GM23338 (cell line): ENCODE measurements at regions not wholly inside any gene's neighbourhood (a gene's known extent, or its start where the extent isn't known, plus 50 kb on each side); places are given as distances from the start of the nearest gene placed in this dataset.

Experiments used
- ATAC-seq: fragments of 200-7000 bp; cut with Tn5 transposase; 3 replicates; pipeline ENCODE4 v1.9.1; 2020
- DNase-seq: peaks from one replicate; pipeline ENCODE4 v3.0.0-alpha.2; 2015; ENCODE audit warnings: low spot score
- H2AFZ ChIP-seq: fragments of 200-600 bp; sonication (generic); 2 replicates; pipeline ENCODE4 v1.8.0; 2016; ENCODE audit warnings: antibody characterized with exemption, mild to moderate bottlenecking, moderate library complexity
- H3F3A ChIP-seq: fragments of 200-600 bp; sonication (generic); replicated peaks from 2 replicates; pipeline ENCODE4 v1.8.0; 2017; ENCODE audit warnings: antibody characterized with exemption, mixed run types, low read depth
- H3K27ac ChIP-seq: fragments of 200-600 bp; sonication (generic); 2 replicates; pipeline ENCODE4 v1.6.1; 2016; ENCODE audit warnings: low read depth
- H3K27me3 ChIP-seq: fragments of 200-600 bp; sonication (generic); 2 replicates; pipeline ENCODE4 v1.8.0; 2016; ENCODE audit warnings: mild to moderate bottlenecking, mixed run types, moderate library complexity; ENCODE audit not compliant: insufficient read depth
- H3K36me3 ChIP-seq: fragments of 200-600 bp; sonication (generic); 2 replicates; pipeline ENCODE4 v1.8.0; 2016; ENCODE audit warnings: mild to moderate bottlenecking; ENCODE audit not compliant: insufficient read depth
- H3K4me1 ChIP-seq: fragments of 200-600 bp; sonication (generic); 2 replicates; pipeline ENCODE4 v1.8.0; 2016; ENCODE audit warnings: mild to moderate bottlenecking, moderate library complexity; ENCODE audit not compliant: insufficient read depth
- H3K4me2 ChIP-seq: fragments of 200-600 bp; sonication (generic); 2 replicates; pipeline ENCODE4 v1.7.1; 2017; ENCODE audit warnings: mixed run types
- H3K4me3 ChIP-seq: fragments of 200-600 bp; sonication (generic); 2 replicates; pipeline ENCODE4 v1.6.1; 2016; ENCODE audit warnings: mixed run types
- H3K79me2 ChIP-seq: fragments of 200-600 bp; sonication (generic); replicated peaks from 2 replicates; pipeline ENCODE4 v1.8.0; 2017; ENCODE audit warnings: mild to moderate bottlenecking; ENCODE audit not compliant: insufficient read depth
- H3K9me2 ChIP-seq: fragments of 200-600 bp; sonication (generic); 2 replicates; pipeline ENCODE4 v1.8.0; 2017; ENCODE audit not compliant: insufficient read depth
- H4K20me1 ChIP-seq: fragments of 200-600 bp; sonication (generic); replicated peaks from 2 replicates; pipeline ENCODE4 v1.8.0; 2017; ENCODE audit warnings: mild to moderate bottlenecking; ENCODE audit not compliant: insufficient read depth
- H3K27ac Mint-ChIP-seq: 2 replicates; pipeline ENCODE4 v1.8.0; 2020; ENCODE audit warnings: inconsistent platforms, mild to moderate bottlenecking, moderate library complexity, mixed read lengths
- H3K27me3 Mint-ChIP-seq: 3 replicates; pipeline ENCODE4 v1.8.0; 2022; ENCODE audit warnings: low read depth, mild to moderate bottlenecking, moderate library complexity, mixed read lengths, inconsistent platforms; ENCODE audit not compliant: insufficient read depth, poor library complexity
- H3K36me3 Mint-ChIP-seq: 3 replicates; pipeline ENCODE4 v1.8.0; 2021; ENCODE audit warnings: low read depth, mild to moderate bottlenecking, inconsistent platforms, moderate library complexity, mixed read lengths
- H3K4me1 Mint-ChIP-seq: 3 replicates; pipeline ENCODE4 v1.8.0; 2020; ENCODE audit warnings: mild to moderate bottlenecking, inconsistent platforms, mixed read lengths
- H3K4me3 Mint-ChIP-seq: 3 replicates; pipeline ENCODE4 v1.8.0; 2021; ENCODE audit warnings: moderate library complexity, mild to moderate bottlenecking, inconsistent platforms, mixed read lengths
- H3K9me3 Mint-ChIP-seq: 3 replicates; pipeline ENCODE4 v1.8.0; 2020; ENCODE audit warnings: moderate library complexity, mild to moderate bottlenecking, inconsistent platforms, mixed read lengths
- CREB1 ChIP-seq: fragments of 250-450 bp; sonication (Bioruptor Pico); IDR thresholded peaks from 2 replicates; pipeline ENCODE4 v1.5.0; 2020; ENCODE audit warnings: low read depth, mild to moderate bottlenecking, moderate library complexity
- CTCF ChIP-seq, 2 experiments: fragments of 200-600 bp in 1 of 2; sonication (generic) in 1 of 2; conservative IDR thresholded peaks; 2 replicates each; pipeline versions ENCODE4 v1.5.1 to v1.6.1; 2016 to 2017; ENCODE audit warnings: antibody characterized with exemption in 2 of 2, low read depth in 2 of 2, mild to moderate bottlenecking in 2 of 2, moderate library complexity in 1 of 2
- ETS1 ChIP-seq: IDR thresholded peaks from 2 replicates; pipeline ENCODE4 v1.6.1; 2016; ENCODE audit warnings: antibody characterized with exemption
- EZH2phosphoT487 ChIP-seq: fragments of 200-600 bp; sonication (generic); IDR thresholded peaks from one replicate; pipeline ENCODE4 v1.8.1; 2018; ENCODE audit warnings: antibody characterized with exemption; ENCODE audit not compliant: unreplicated experiment
- NANOG ChIP-seq: IDR thresholded peaks from 2 replicates; pipeline ENCODE4 v1.6.1; 2016; ENCODE audit warnings: antibody characterized with exemption, borderline replicate concordance
- POLR2AphosphoS5 ChIP-seq: IDR thresholded peaks from 2 replicates; pipeline ENCODE4 v1.6.1; 2016; ENCODE audit warnings: antibody characterized with exemption, low read depth
- STAT1 ChIP-seq: IDR thresholded peaks from one replicate; pipeline ENCODE4 v1.6.1; 2016; ENCODE audit warnings: antibody characterized with exemption; ENCODE audit not compliant: unreplicated experiment
- ZNF114 ChIP-seq: fragments of 250-450 bp; sonication (Bioruptor Pico); IDR thresholded peaks from 2 replicates; pipeline ENCODE4 v1.5.0; 2020; ENCODE audit warnings: mild to moderate bottlenecking, moderate library complexity
- ZNF331 ChIP-seq: fragments of 250-450 bp; sonication (Bioruptor Pico); IDR thresholded peaks from 2 replicates; pipeline ENCODE4 v1.5.0; 2020; ENCODE audit warnings: low read depth, mild to moderate bottlenecking, moderate library complexity
- ZNF462 ChIP-seq: fragments of 250-450 bp; sonication (Bioruptor Pico); IDR thresholded peaks from 2 replicates; pipeline ENCODE4 v1.5.0; 2020; ENCODE audit warnings: mild to moderate bottlenecking, moderate library complexity

GRCh38 chr11:106459135-106459534, 381.7 kb downstream of the AASDHPPT start (continued):
- no peak for TF ChIP-seq ZNF462 (CRISPR knock-in tag)
- TF ChIP-seq ZNF114 (CRISPR knock-in tag), result no peak
- no peak for TF ChIP-seq EZH2phosphoT487

GRCh38 chr11:106461148-106461691, 383.8 kb downstream of the AASDHPPT start:
- H3K9me3 Mint-ChIP-seq, result no peaks in the 10 kb centered on the region
- no peak for DNase-seq
- no peak for TF ChIP-seq POLR2AphosphoS5
- TF ChIP-seq ETS1, result no peak
- TF ChIP-seq CTCF (conservative IDR thresholded peaks at IDR 0.05; ENCODE audit: low read depth in 2 of 2), result no peak
- TF ChIP-seq EZH2phosphoT487, result no peak
- TF ChIP-seq ZNF331 (CRISPR knock-in tag), result no peak
- no peak for TF ChIP-seq CREB1 (CRISPR knock-in tag)
- TF ChIP-seq NANOG, result no peak
- no peak for TF ChIP-seq STAT1
- TF ChIP-seq ZNF114 (CRISPR knock-in tag), result no peak
- Histone ChIP-seq H3F3A (no peaks in the 10 kb centered on the region), H3K4me3 (no peak overlapping the region), H4K20me1 (no peaks in the 10 kb centered on the region), H3K4me1 (peaks cover 15% of the 10 kb centered on the region), H3K27me3 (no peaks in the 10 kb centered on the region), H3K9me2 (no peaks in the 10 kb centered on the region; the same call in 1 of the 2 replicates), H3K4me2 (no peak overlapping the region), H3K27ac (no peak overlapping the region), H3K79me2 (no peaks in the 10 kb centered on the region), H2AFZ (no peak overlapping the region), H3K36me3 (no peaks in the 10 kb centered on the region)
- ATAC-seq, result no peak
- no peaks in the 10 kb centered on the region for H3K36me3 Mint-ChIP-seq
- H3K27me3 Mint-ChIP-seq, result no peaks in the 10 kb centered on the region
- H3K27ac Mint-ChIP-seq, result no peak overlapping the region
- H3K4me1 Mint-ChIP-seq, result peaks cover 23% of the 10 kb centered on the region
- no peak overlapping the region for H3K4me3 Mint-ChIP-seq
